ENCODE measurements at regions not wholly inside any gene's neighbourhood (a gene's known extent, or its start where the extent isn't known, plus 50 kb on each side); places are given as distances from the start of the nearest gene placed in this dataset.

- TF ChIP-seq SUZ12 (IDR thresholded peaks at IDR 0.05; ENCODE audit: extremely low read depth, insufficient read depth, insufficient read length) (no peak), YY1 (IDR thresholded peaks at IDR 0.05; ENCODE audit: insufficient read depth, insufficient read length) (no peak), ZNF274 (IDR thresholded peaks at IDR 0.05; ENCODE audit: low read depth, low read length) (no peak)
These were observed 141.6 kb upstream of the AVPR1A start for GRCh38 chr12:63292471-63293221.

Measured in NT2/D1 (cell line).